ENCODE measurements at regions not wholly inside any gene's neighbourhood (a gene's known extent, or its start where the extent isn't known, plus 50 kb on each side); places are given as distances from the start of the nearest gene placed in this dataset.

GRCh38 chr4:32985256-32985655 lies 2265.1 kb downstream of the PCDH7 start:
- BruUV-seq (replicated peaks): no TSS peak
- DNase-seq (ENCODE audit: low read depth, low spot score): no peak
- no peaks in the 10 kb centered on the region for H3K36me3 ChIP-seq (ENCODE audit: control insufficient read depth in 1 of 2, insufficient read depth in 2 of 2, low read length in 2 of 2)

DNA sequence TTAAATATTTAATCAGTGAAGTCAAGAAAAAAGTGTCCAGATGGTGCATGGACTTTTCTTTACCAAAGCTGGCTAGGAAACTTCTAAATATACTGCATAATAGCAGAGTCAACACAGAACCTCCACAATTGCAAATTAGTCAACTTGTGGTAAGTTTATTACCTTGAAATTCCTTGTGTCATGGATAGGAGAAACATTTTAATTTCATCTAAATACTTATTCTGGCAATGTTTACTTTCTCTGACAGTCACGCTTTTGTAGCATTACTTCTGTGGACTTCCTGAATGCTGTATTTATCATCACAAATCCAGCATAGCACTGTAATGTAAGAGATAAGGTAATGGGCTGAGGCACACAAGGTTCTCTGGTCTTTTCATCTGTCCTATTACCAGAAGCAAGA lies 2266.1 kb downstream of the PCDH7 start:
- ATAC-seq: no peak
- TF ChIP-seq CTCF (IDR thresholded peaks at IDR 0.05 in 2 of 3, conservative IDR thresholded peaks at IDR 0.05 in 1 of 3; ENCODE audit: borderline replicate concordance in 1 of 3, insufficient read depth in 1 of 3, low read depth in 2 of 3, low read length in 2 of 3): no peak
- TF ChIP-seq RAD21 (IDR thresholded peaks at IDR 0.05; ENCODE audit: low read depth): no peak
- no peak for TF ChIP-seq EGR1 (IDR thresholded peaks at IDR 0.05; ENCODE audit: low read depth)
- no peak for TF ChIP-seq ZNF274 (IDR thresholded peaks at IDR 0.05; ENCODE audit: low read depth, low read length)
- no peak for TF ChIP-seq ZFX (IDR thresholded peaks at IDR 0.05)
- TF ChIP-seq MAX (IDR thresholded peaks at IDR 0.05): no peak
- no peak for TF ChIP-seq FOSL1 (IDR thresholded peaks at IDR 0.05; ENCODE audit: low read depth)
- no peak for TF ChIP-seq ZBTB33 (IDR thresholded peaks at IDR 0.05; ENCODE audit: extremely low read depth, insufficient replicate concordance, low read length)
- TF ChIP-seq SRF (IDR thresholded peaks at IDR 0.05; ENCODE audit: low read depth): no peak
- TF ChIP-seq, protein P1, sequence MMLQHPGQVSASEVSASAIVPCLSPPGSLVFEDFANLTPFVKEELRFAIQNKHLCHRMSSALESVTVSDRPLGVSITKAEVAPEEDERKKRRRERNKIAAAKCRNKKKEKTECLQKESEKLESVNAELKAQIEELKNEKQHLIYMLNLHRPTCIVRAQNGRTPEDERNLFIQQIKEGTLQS (IDR thresholded peaks at IDR 0.05): no peak
- no peak for TF ChIP-seq REST (IDR thresholded peaks at IDR 0.05; ENCODE audit: low read depth)
- TF ChIP-seq CBX3 (IDR thresholded peaks at IDR 0.05; ENCODE audit: low read depth): no peak

More at GRCh38 chr4:32985256-32985655, 2265.1 kb downstream of the PCDH7 start:
- ATAC-seq: no peak
- TF ChIP-seq TCF7L2 (IDR thresholded peaks at IDR 0.05; ENCODE audit: borderline replicate concordance, extremely low read depth, insufficient read depth, insufficient read length) (no peak), ZNF274 (IDR thresholded peaks at IDR 0.05; ENCODE audit: low read depth, low read length) (no peak)
- Histone ChIP-seq H3K79me2 (ENCODE audit: insufficient read depth, low read length) (no peaks in the 10 kb centered on the region), H3K9me3 (ENCODE audit: control insufficient read depth in 1 of 2, insufficient read depth in 1 of 2, low read depth in 1 of 2, low read length in 2 of 2) (no peaks in the 10 kb centered on the region), H3K9ac (ENCODE audit: low read length) (no peak overlapping the region), H3K4me1 (ENCODE audit: control insufficient read depth in 1 of 2, insufficient read depth in 2 of 2, low read length in 2 of 2) (peaks cover 0 to 6% of the 10 kb centered on the region in 2 experiments; a peak in 1 of 4 replicates), H4K20me1 (ENCODE audit: insufficient read depth) (no peaks in the 10 kb centered on the region), H3K9me2 (ENCODE audit: insufficient read depth) (no peaks in the 10 kb centered on the region), H3K27me3 (ENCODE audit: insufficient read depth, low read length) (no peaks in the 10 kb centered on the region), H2AFZ (ENCODE audit: low read depth, low read length, poor library complexity, severe bottlenecking) (no peak overlapping the region), H3K4me3 (replicated peaks in 1 of 2; ENCODE audit: low read depth in 1 of 2, low read length in 2 of 2) (no peak overlapping the region), H3K4me2 (ENCODE audit: low read length) (no peak overlapping the region), H3K27ac (ENCODE audit: low read depth, low read length) (no peak overlapping the region)
- POLR2A ChIA-PET: no interaction called here
- CTCF ChIA-PET: no interaction called here
- intact Hi-C loops (cut with micrococcal nuclease): no loop called here
- RAD21 ChIA-PET (ENCODE audit: low non-redundant PET in 1 of 2, low total read pairs in 2 of 2, uncharacterized antibody in 2 of 2, unreplicated experiment in 2 of 2): no interaction called here

More for the DNA sequence above, 2266.1 kb downstream of the PCDH7 start:
- no peaks in the 10 kb centered on the region for H3K79me2 ChIP-seq (ENCODE audit: insufficient read depth, low read length)
- H3K9me3 ChIP-seq (ENCODE audit: control insufficient read depth in 1 of 2, insufficient read depth in 1 of 2, low read depth in 1 of 2, low read length in 2 of 2): no peaks in the 10 kb centered on the region
- H3K9me2 ChIP-seq (ENCODE audit: insufficient read depth): no peaks in the 10 kb centered on the region
- DNase-seq (ENCODE audit: low read depth, low spot score): no peak
- no peaks in the 10 kb centered on the region for H3K36me3 ChIP-seq (ENCODE audit: control insufficient read depth in 1 of 2, insufficient read depth in 2 of 2, low read length in 2 of 2)
- H2AFZ ChIP-seq (ENCODE audit: low read depth, low read length, poor library complexity, severe bottlenecking): no peak overlapping the region
- H3K4me2 ChIP-seq (ENCODE audit: low read length): no peak overlapping the region
- peaks cover 0 to 6% of the 10 kb centered on the region in 2 experiments; a peak in 1 of 4 replicates for H3K4me1 ChIP-seq (ENCODE audit: control insufficient read depth in 1 of 2, insufficient read depth in 2 of 2, low read length in 2 of 2)
- POLR2A ChIA-PET: no interaction called here
- no peaks in the 10 kb centered on the region for H3K27me3 ChIP-seq (ENCODE audit: insufficient read depth, low read length)
- H3K9ac ChIP-seq (ENCODE audit: low read length): no peak overlapping the region
- H3K4me3 ChIP-seq (replicated peaks in 1 of 2; ENCODE audit: low read depth in 1 of 2, low read length in 2 of 2): no peak overlapping the region
- H3K27ac ChIP-seq (ENCODE audit: low read depth, low read length): no peak overlapping the region
- intact Hi-C loops (cut with micrococcal nuclease): no loop called here
- no TSS peak for BruUV-seq (replicated peaks)
- H4K20me1 ChIP-seq (ENCODE audit: insufficient read depth): no peaks in the 10 kb centered on the region
- RAD21 ChIA-PET (ENCODE audit: low non-redundant PET in 1 of 2, low total read pairs in 2 of 2, uncharacterized antibody in 2 of 2, unreplicated experiment in 2 of 2): no interaction called here
- CTCF ChIA-PET: no interaction called here

Data from HCT116 (cell line).